ENCODE measurements at regions not wholly inside any gene's neighbourhood (a gene's known extent, or its start where the extent isn't known, plus 50 kb on each side); places are given as distances from the start of the nearest gene placed in this dataset.
"Not testable (repeated sequence)": the region's sequence is repeated elsewhere in the genome, so short reads cannot be mapped to it uniquely, and the experiment has no call there.

DNA sequence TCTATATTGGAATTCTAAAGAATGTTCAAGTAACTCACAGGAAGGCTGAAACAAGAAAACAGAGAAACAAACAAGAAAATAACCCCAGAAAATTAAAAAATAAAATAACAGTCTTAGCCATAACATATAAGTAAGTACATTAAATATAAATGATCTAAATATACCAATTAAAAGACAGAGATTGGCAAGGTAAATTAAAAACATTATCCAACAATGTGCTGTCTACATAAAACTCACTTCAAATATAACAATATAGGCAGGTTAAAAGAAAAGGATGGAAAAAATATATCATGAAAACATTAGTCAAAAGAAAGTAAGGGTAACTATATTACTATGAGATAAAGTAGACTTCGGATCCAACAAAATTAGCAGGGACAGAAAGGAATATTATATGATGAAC, 98.1 kb upstream of the NANOS1 start:
- ATAC-seq (no peak), DNase-seq (ENCODE audit: low spot score) (no peak)
- intact Hi-C loops (cut with DNase I): no loop called here

DNA sequence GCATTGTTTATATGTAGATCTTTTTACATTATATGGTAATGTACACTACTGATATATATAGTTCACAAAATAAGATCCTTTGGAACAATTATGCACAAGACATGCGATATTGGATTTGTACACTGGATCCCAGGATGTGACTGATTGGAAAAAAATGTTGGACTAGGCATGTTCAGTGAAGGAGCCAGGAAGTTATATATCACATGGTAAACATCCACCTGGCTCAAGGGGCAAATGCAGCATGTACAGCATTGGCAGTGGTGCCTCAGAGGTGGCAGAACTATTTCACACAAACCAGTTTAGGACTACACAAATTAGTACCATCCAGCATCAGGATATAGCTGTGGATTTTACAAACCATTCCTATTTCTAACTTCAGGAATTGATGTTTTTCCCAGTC, 97.4 kb upstream of the NANOS1 start:
- DNase-seq (ENCODE audit: low spot score); intact Hi-C loops (cut with DNase I); ATAC-seq: not testable (repeated sequence)

DNA sequence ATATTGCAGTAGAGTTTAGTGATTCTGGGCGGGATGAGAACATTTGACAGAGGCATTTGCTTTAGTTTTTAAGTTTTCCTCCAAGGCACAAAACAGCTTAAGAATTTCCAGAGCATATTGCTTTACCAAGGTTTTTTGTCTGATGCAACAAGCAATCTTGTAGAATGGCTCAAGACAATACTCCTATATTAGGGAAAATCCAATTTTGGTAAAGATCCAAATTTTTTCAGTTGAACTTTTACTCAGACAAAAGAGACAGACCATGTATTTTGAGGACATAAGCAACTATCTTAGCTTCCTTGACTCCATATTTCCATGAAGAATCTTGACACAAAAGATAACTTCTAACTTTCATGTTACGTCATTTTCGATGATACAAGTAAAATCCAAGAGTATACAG, 92.3 kb upstream of the NANOS1 start:
- no peak for DNase-seq (ENCODE audit: low spot score)
- intact Hi-C loops (cut with DNase I): no loop called here
- no peak for ATAC-seq

DNA sequence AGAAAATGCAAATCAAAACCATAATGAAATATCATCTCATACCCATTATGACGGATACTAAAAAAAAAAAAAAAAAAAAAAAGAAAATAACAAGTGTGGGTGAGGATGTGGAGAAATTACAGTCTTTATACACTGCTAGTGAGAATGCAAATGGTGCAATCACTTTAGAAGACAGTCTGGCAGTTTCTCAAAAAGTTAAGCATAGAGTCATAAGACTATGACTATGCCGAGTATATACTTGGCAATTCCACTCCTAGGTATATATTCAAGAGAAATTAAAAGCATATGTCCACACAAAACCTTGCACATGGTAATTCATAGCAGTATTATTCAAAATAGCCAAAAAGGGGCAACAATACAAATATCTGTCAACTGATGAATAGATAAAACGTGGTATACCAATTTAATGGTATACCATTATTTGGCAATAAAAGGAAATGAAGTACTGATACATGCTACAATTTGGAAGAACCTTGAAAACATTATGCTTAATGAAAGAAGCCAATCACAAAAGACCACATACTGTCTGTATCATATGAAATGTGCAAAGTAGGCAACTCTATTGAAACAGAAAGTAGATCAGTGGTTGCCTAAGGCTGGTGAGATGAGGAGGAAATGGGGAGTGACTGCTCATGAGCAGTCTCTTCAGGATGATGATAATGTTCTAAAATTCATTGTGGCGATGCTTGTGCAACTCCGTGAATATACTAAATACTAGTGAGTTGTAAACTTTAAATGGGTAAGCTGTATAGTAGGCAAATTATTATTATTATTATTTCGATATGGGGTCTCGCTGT, 90.1 kb upstream of the NANOS1 start:
- intact Hi-C loops (cut with DNase I): no loop called here
- ATAC-seq (no peak), DNase-seq (ENCODE audit: low spot score) (no peak)

DNA sequence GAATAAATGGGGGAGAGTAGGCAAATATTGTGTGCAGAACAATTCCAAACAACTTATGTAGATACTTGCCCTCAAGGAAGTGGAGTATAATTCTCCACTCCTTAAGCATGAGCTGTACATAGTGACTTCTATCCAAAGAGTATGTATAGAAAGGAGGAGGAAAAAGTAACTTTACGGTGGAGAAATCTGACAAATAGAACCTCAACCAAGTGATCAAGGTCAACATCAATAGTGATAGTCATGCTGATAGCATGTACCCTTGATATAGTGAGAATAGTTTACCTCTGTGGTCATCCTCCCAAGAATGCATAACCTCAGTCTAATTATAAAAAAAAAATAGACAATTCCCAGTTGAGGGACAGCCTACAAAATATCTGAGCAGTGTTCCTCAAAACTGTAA, 89.1 kb upstream of the NANOS1 start:
- DNase-seq (ENCODE audit: low spot score) (no peak), ATAC-seq (no peak)
- intact Hi-C loops (cut with DNase I): no loop called here

DNA sequence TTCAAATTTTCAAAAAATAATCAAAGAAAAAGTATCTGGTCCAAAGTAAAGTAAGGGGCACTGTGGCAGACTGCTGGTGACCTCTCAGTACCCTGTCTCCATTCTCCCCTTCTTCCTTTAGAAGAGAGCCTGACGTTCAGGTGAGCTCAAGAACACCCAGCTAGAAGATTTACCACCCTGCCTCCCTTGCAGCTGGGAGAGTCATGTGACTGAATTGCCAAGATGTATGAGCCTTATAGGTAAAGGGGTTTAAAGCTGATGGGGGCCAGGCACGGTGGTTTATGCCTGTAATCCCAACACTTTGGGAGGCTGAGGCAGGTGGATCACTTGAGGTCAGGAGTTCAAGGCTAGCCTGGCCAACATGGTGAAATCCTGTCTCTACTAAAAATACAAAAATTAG, 86.3 kb upstream of the NANOS1 start:
- ATAC-seq (no peak), DNase-seq (ENCODE audit: low spot score) (no peak)
- intact Hi-C loops (cut with DNase I): no loop called here

DNA sequence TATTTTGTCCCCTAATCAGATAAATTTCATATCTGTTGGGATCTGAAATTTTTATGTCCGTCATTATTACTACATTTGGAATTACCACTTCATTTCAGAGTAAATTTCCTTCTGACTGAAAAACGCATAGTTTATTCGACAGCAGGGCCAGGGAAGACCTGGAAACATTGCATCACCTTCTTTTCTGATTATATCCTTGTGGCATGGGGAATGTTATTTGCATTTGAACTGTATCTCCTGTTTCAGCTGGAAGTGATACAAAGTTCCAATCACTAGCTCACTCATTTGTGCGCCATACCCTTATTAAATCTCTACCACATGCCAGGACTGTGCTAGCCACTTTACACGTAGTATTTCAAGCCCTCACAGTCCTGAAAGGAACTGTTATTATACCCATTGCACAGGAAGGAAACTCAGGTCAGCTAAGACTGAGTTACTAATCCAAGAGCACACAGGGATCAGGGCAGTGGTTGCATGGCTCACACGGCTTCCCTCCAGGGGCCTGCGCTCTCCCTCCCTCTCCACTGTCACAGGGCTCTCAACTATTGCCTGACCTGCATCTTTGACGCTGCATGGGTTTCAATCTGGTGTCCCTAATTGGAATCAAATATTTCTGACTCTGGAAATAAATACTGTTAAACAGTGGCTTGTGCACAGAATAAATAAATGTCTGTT, 84.4 kb upstream of the NANOS1 start:
- intact Hi-C loops (cut with DNase I): no loop called here
- ATAC-seq (no peak), DNase-seq (ENCODE audit: low spot score) (no peak)

DNA sequence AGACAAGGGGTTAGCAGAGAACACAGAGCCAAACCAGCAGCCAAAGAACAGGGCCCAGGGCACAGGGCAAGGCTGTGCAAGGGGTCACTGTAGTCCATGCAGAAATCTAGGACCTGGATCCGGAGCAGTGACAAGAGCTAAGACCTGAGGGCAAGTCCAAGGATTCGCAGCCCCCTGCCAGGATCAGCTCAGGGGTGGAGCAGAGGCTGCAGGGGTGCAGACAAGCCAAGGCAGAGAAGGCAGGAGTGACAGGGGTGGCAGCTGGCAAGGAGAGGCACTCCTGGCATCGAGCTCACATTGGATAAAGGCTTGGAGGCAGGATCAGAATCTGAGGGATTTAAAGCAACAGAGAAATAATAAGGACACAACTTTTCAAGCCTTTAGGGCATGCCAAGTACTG, 80.7 kb upstream of the NANOS1 start:
- ATAC-seq (no peak), DNase-seq (ENCODE audit: low spot score) (no peak)
- intact Hi-C loops (cut with DNase I): no loop called here

DNA sequence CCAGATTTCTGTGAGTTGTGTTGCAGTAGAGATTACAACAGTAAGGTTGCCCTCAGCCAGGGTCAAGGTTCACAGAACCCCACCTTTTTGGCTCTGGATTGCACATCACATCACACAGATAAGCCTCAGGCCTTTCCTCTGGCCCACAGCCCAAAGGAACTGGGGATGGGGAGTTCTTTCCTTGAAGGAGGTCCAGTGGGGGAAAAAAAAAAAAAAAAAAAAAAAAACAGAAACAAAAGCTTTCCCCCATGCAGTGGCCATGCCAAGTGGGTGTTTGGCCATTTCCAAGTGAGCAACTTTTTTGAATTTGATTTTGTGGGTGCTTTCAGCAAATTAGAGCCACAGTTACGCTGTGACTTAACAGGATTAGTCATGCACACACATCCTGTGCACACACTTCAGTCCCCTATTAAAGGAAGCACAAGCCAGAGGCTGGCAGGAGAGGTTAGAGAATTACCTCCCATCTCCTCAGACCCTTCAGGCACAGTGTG, 79.3 kb upstream of the NANOS1 start:
- intact Hi-C loops (cut with DNase I): no loop called here
- ATAC-seq: no peak
- no peak for DNase-seq (ENCODE audit: low spot score)

DNA sequence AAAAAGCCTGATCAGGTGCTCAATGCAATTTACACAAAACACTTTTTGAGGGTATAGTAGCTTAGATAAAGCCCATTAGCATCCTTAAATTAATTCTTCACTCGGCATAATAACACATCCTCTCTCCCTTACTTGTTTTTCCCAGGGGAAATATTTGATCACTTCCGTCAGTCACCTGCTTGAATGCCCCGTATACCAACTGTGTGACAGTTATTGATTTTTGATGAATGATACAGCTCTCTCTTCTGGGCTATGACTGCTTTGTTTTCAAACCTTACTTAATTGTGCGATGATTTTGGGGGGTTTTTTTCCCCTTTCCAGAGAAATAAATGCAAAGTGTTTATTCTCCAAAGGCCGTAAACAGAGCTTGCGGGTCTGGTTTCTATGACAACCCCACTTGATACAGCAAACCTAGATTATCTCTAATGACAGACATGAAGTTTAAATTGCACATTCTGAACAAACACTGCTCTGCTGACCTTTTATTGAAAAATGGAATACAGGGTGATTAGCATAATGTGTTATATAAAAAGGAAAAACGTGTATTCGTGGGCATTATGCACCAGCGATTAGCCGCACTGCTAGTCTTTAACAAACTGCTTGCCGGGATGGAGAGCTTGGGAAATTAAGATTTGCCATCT, 78.4 kb upstream of the NANOS1 start:
- DNase-seq (ENCODE audit: low spot score): no peak
- no peak for ATAC-seq
- intact Hi-C loops (cut with DNase I): no loop called here

DNA sequence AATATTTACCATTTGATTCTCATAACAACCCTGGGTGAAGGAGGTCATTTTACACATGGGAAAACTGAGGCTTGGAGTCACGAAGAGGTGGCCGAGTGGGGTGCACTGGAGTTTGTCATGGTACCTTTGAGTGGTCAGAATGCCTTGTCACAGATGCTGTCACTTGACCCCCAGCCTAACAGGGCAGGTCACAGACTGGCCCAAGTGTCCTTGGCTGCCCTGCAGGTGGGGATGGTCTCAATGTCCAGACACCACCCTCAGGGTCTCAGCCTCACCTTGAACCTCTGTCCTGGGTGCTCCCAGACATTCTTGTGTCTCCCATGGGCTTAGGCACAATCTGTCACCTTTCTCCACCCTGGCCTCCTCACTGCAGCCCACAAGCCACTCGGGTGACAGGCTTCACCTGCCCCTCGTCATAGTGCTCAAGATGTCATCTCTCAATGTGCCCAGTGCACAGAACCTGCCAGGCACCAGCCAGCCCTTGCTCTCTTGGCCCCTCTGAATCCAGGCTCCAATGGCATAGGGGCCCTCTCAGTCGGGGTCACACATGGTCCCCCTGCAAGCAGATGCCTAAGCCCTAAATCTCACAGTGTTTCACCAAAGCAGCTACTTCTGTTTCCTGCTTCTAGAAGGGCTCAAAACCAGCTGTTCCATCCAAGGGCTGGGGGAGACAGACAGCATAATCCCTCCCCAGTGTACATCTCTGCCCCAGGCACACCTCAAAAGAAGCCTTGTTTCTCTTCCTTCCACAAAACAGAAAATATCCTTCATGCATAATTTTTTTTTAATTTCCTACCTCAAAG, 76.8 kb upstream of the NANOS1 start:
- intact Hi-C loops (cut with DNase I): no loop called here
- ATAC-seq (peak; percentile 13), DNase-seq (ENCODE audit: low spot score) (no peak)

DNA sequence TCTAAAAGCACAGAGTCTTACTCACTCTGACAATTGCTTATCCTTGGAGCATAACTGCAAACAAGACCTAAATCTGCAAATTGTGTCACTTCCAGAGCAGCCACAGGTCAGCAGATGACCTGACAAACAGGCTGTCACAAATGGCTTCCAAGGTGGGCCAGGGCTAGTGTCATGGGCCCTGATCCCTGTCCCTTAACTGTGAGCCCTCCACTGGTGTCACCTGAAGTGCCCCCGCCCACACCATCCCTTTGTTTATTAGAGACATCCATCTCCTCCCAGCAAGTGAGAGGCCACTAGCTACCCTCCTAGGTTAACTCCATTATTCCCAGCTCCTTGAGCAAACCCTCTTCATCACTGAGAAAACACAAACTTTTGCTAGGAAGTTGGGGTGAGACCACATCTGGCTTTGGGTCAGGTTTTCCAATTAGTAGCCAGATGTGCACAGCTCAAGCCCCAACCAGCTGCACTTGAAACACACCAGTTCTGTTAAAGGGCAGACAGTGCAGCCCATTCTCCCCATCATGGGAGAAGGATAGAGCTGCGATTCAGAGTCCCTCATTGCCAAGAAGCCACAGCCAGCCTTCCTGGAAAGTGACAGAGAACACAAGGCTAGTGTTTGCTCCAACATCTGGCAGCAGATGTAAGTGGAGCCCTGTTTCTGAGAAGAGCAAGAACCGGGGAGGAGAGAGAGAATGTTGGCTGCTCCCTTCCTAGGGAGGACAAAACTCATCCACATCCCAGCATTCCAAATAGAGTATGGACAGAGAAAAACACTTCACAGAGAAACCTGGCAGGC, 75.7 kb upstream of the NANOS1 start:
- DNase-seq (ENCODE audit: low spot score) (no peak), ATAC-seq (peak; percentile 94)
- intact Hi-C loops (cut with DNase I): no loop called here

DNA sequence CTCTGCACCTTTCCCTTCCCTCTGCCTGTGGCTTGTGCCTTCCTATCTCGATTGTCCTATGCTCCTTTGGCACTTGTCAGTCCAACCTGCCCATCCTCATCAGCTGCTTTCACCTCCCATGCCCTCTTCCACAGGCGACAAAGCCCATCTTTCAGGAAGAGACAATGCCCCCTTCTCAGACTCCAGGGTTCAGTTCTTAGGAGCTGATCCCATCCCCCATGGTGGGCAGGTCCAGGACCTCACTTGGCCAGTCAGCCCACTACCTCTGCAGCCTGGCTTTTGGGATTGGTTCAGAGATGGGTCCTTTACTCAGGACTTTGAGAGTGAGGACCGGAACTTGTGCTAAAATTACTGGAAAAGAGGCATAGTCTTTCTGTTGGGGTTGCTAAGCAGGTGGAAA, 74.0 kb upstream of the NANOS1 start:
- no peak for ATAC-seq
- DNase-seq (ENCODE audit: low spot score): no peak
- intact Hi-C loops (cut with DNase I): no loop called here

DNA sequence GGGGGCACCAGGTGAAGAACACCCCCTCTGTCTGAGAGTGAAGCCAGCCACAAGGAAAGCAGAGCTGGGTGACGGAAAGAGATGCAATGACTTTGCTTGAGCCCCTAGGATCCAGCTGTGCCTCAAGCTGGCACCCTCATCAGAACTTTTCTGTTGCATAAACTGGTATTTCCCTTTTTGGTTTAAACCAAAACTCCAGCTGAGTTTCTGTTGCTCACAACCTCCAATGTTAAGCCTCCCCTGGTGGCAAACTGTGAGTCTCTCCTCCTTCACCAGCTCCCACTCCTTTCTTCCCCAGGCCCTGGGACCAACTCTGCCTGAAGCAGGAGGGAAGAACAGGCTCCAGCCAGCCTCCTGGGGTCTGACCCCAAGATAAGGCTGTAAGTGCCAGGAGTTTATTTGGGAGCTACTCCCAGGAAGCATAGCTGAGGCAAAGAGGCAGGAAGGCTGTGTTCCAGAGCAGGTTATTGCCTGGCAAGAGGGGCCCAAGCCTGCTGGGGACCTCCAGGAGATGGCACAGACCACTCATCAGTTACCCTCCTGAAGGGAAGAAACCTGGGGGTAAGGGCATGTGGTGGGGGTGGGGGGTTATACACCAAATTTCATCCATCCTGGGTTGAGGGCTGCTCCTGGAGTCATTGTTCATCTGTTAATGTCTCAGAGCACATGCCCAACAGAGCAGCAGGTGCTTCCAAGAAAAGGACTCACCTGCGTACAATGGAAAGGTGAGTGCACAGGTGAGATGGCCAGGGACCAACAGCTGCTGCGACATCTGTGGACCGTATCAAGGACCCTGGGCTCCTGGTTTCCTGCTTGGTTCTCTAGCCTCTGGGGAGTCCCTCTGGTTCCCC, 73.3 kb upstream of the NANOS1 start:
- intact Hi-C loops (cut with DNase I): no loop called here
- no peak for DNase-seq (ENCODE audit: low spot score)

DNA sequence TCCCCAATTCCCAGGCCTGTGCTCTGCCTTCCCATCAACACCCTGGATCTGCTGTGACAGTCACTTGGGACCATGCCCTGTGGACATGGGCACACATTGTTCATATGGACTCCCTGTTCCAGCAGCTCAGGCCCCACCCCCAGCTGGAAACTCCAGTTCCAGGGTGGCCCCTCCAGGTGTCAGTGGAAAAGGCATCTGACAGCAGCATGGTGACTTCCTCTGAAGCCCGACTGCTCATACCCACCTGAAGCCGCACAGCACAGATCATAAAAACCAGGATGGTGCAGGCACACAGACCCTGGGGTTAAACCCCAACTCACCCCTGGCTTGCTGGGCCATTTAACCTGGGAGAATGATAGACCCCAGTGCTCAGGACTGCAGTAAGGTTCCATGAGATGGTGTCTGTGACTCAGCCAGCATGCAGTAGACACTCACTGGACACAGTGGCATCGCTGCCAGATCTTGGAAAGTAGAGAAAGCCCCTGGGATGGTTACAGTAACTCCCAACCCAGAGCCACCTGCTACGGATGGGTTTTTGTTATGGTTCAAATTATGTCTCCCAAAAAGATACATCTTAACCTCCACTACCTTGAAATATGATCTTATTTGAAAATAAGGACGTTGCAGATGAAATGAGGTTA, 72.6 kb upstream of the NANOS1 start:
- intact Hi-C loops (cut with DNase I): no loop called here
- ATAC-seq (no peak), DNase-seq (ENCODE audit: low spot score) (no peak)

More for the DNA sequence above, 73.3 kb upstream of the NANOS1 start:
- no peak for ATAC-seq

DNA sequence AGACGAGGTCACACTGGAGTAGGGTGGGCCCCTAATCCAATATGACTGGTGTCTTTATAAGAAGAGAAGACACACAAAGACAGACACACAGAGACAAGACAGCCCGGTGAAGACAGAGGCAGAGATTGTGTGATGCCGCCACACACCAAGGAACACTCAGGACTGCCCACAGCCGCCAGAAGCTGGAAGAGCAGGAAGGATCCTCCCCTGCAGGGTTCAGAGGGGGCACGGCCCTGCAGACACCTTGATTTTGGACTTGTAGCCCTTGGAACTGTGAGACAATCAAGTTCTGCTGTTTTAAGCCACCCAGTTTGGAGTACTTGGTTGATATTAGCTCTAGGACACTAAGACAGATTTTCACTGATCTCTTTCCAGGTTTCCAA, 72.1 kb upstream of the NANOS1 start:
- peak; percentile 4 for DNase-seq (ENCODE audit: low spot score)
- intact Hi-C loops (cut with DNase I): no loop called here
- no peak for ATAC-seq

DNA sequence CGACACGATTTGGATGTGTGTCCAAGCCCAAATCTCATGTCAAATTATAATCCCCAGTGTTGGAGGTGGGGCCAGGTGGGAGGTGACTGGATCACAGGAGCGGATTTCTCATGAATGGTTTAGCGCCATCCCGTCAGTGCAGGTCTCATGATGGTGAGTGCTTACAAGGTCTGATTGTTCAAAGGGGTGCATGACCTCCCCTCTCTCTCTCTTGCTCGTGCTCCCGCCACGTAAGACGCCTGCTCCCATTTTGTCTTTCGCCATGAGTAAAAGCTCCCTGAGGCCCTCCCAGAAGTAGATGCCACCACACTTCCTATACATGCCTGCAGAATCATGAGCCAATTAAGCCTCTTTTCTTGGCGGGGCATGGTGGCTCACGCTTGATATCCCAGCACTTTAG, 71.5 kb upstream of the NANOS1 start:
- intact Hi-C loops (cut with DNase I): no loop called here
- DNase-seq (ENCODE audit: low spot score) (peak; percentile 33), ATAC-seq (no peak)

Data from sciatic nerve (tissue), 2 donors.